Common myeloid progenitor, CD34-positive (primary cell): ENCODE measurements at regions not wholly inside any gene's neighbourhood (a gene's known extent, or its start where the extent isn't known, plus 50 kb on each side); places are given as distances from the start of the nearest gene placed in this dataset.

Source experiments
- CTCF ChIA-PET: fragments of 350-600 bp; sonication (Branson Sonifier 250); formaldehyde crosslinking; loops from one replicate; lab custom pipeline; 2021; ENCODE audit warnings: antibody characterized with exemption; lab: Charles Lee
- POLR2A ChIA-PET: fragments of 350-600 bp; sonication (Branson Sonifier 250); formaldehyde crosslinking; loops from one replicate; lab custom pipeline; 2021; ENCODE audit warnings: antibody characterized with exemption; lab: Charles Lee
- DNase-seq, 3 donors: peaks; one replicate each; pipeline versions ENCODE4 v3.0.0 to v3.0.0-alpha.2; 2013
- H3K27ac ChIP-seq, 2 experiments: 1 replicate in 1 of 2; 2 replicates in 1 of 2; pipeline ENCODE4 v1.7.0; 2013; ENCODE audit warnings: inconsistent platforms in 2 of 2, low read length in 2 of 2, mild to moderate bottlenecking in 2 of 2, low read depth in 1 of 2, moderate library complexity in 1 of 2; ENCODE audit not compliant: severe bottlenecking in 2 of 2, insufficient read depth in 1 of 2, poor library complexity in 1 of 2
- H3K27me3 ChIP-seq, 5 experiments: replicated peaks in 2 of 5; 1 replicate in 3 of 5; 2 replicates in 2 of 5; pipeline versions ENCODE4 v1.6.1 to v1.7.0; 2013; ENCODE audit warnings: low read length in 4 of 5, mild to moderate bottlenecking in 2 of 5, moderate library complexity in 2 of 5, inconsistent platforms in 1 of 5; ENCODE audit not compliant: insufficient read depth in 5 of 5, control insufficient read depth in 4 of 5
- H3K36me3 ChIP-seq, 4 experiments: 1 replicate in 2 of 4; 2 replicates in 2 of 4; pipeline versions ENCODE4 v1.6.1 to v1.7.0; 2013; ENCODE audit warnings: low read length in 3 of 4, control low read depth in 1 of 4, mild to moderate bottlenecking in 1 of 4; ENCODE audit not compliant: control insufficient read depth in 4 of 4, insufficient read depth in 4 of 4
- H3K4me1 ChIP-seq, 4 experiments: 1 replicate in 3 of 4; 2 replicates in 1 of 4; pipeline versions ENCODE4 v1.6.1 to v1.7.1; 2013; ENCODE audit warnings: low read length in 3 of 4, mild to moderate bottlenecking in 3 of 4, control low read depth in 1 of 4, inconsistent platforms in 1 of 4, moderate library complexity in 1 of 4; ENCODE audit not compliant: control insufficient read depth in 4 of 4, insufficient read depth in 4 of 4; ENCODE audit errors: control extremely low read depth in 1 of 4
- H3K4me3 ChIP-seq, 7 experiments: 1 replicate in 4 of 7; 2 replicates in 3 of 7; pipeline versions ENCODE4 v1.5.1 to v1.7.0; 2013; ENCODE audit warnings: mild to moderate bottlenecking in 7 of 7, low read length in 6 of 7, moderate library complexity in 6 of 7, inconsistent platforms in 2 of 7, low read depth in 2 of 7, control low read depth in 1 of 7; ENCODE audit not compliant: insufficient read depth in 4 of 7, control insufficient read depth in 1 of 7; ENCODE audit errors: extremely low read depth in 1 of 7
- H3K9me3 ChIP-seq, 5 experiments: 1 replicate in 4 of 5; 2 replicates in 1 of 5; pipeline versions ENCODE4 v1.6.1 to v1.7.1; 2013; ENCODE audit warnings: low read length in 4 of 5, mild to moderate bottlenecking in 2 of 5, inconsistent platforms in 1 of 5, low read depth in 1 of 5, moderate library complexity in 1 of 5; ENCODE audit not compliant: control insufficient read depth in 4 of 5, insufficient read depth in 2 of 5; ENCODE audit errors: control extremely low read depth in 1 of 5
- WGBS: methylation state at CpG from one replicate; pipeline ENCODE4 v1.1.5; 2013; ENCODE audit not compliant: insufficient coverage; 5-methylcytosine and 5-hydroxymethylcytosine counted together

- Histone ChIP-seq H3K27ac (no peak overlapping the region), H3K36me3 (no peaks in the 10 kb centered on the region), H3K9me3 (no peaks in the 10 kb centered on the region), H3K27me3 (no peaks in the 10 kb centered on the region), H3K4me1 (no peaks in the 10 kb centered on the region), H3K4me3 (no peak overlapping the region)
- DNase-seq: no peak
- POLR2A ChIA-PET: no interaction called here
- CTCF ChIA-PET: no interaction called here
Observed at GRCh38 chr2:190799999-190800398, 80.6 kb upstream of the GLS start.

GRCh38 chr2:190800528-190800927, 80.1 kb upstream of the GLS start:
- Histone ChIP-seq H3K4me3 (no peak overlapping the region), H3K36me3 (no peaks in the 10 kb centered on the region), H3K4me1 (no peaks in the 10 kb centered on the region), H3K9me3 (no peaks in the 10 kb centered on the region), H3K27ac (no peak overlapping the region), H3K27me3 (no peaks in the 10 kb centered on the region)
- ChIA-PET POLR2A (no interaction called here), CTCF (interaction anchor here (1.1 to 2.2 kb wide), 2 partner anchors 16 to 20 kb away, joined by 3 to 12 read pairs; no protein-coding TSS in a partner anchor)
- no CpG with 5 or more reads among the region's 1 CpG for WGBS
- DNase-seq: no peak

GRCh38 chr2:190802129-190802528, 78.5 kb upstream of the GLS start:
- ChIA-PET POLR2A (no interaction called here), CTCF (interaction anchor here (1.2 to 2.2 kb wide), 4 partner anchors 14 to 145 kb away, joined by 3 to 14 read pairs (median 10); no protein-coding TSS in a partner anchor)
- H3K36me3 ChIP-seq: no peaks in the 10 kb centered on the region
- no peak overlapping the region for H3K27ac ChIP-seq
- no peak overlapping the region for H3K4me3 ChIP-seq
- no peaks in the 10 kb centered on the region for H3K4me1 ChIP-seq
- no peaks in the 10 kb centered on the region for H3K9me3 ChIP-seq
- 100% methylated on average over 1 of the region's 3 CpGs for WGBS
- H3K27me3 ChIP-seq: no peaks in the 10 kb centered on the region
- DNase-seq: no peak

- no peak overlapping the region for H3K4me3 ChIP-seq
- H3K27ac ChIP-seq: no peak overlapping the region
- POLR2A ChIA-PET: no interaction called here
- CTCF ChIA-PET: interaction anchor here (1.2 to 2.2 kb wide), 4 partner anchors 15 to 145 kb away, joined by 3 to 14 read pairs (median 10); no protein-coding TSS in a partner anchor
- H3K4me1 ChIP-seq: no peaks in the 10 kb centered on the region
- DNase-seq: peak in 1 of 3 donors; percentile 21
- no peaks in the 10 kb centered on the region for H3K36me3 ChIP-seq
- H3K27me3 ChIP-seq: no peaks in the 10 kb centered on the region
- WGBS: no CpG with 5 or more reads among the region's 1 CpG
- H3K9me3 ChIP-seq: no peaks in the 10 kb centered on the region
Observed at GRCh38 chr2:190802626-190803209, 77.9 kb upstream of the GLS start.

- ChIA-PET CTCF (interaction anchor here (1.0 to 4.1 kb wide), 6 partner anchors 9 to 444 kb away, joined by 3 to 23 read pairs (median 4); no protein-coding TSS in a partner anchor), POLR2A (no interaction called here)
- no peaks in the 10 kb centered on the region for H3K27me3 ChIP-seq
- no peak overlapping the region for H3K27ac ChIP-seq
- H3K4me1 ChIP-seq: no peaks in the 10 kb centered on the region
- no peaks in the 10 kb centered on the region for H3K9me3 ChIP-seq
- no peak overlapping the region for H3K4me3 ChIP-seq
- 80% methylated on average over 2 of the region's 5 CpGs for WGBS
- peak; percentile 22 to 66 (median 58) for DNase-seq
- H3K36me3 ChIP-seq: no peaks in the 10 kb centered on the region
Observed at GRCh38 chr2:190804182-190804795, 76.3 kb upstream of the GLS start.

- no CpG with 5 or more reads among the region's 1 CpG for WGBS
- no peak overlapping the region for H3K4me3 ChIP-seq
- H3K4me1 ChIP-seq: no peaks in the 10 kb centered on the region
- no peaks in the 10 kb centered on the region for H3K36me3 ChIP-seq
- H3K9me3 ChIP-seq: no peaks in the 10 kb centered on the region
- POLR2A ChIA-PET: no interaction called here
- no peaks in the 10 kb centered on the region for H3K27me3 ChIP-seq
- H3K27ac ChIP-seq: no peak overlapping the region
- CTCF ChIA-PET: interaction anchor here (0.8 to 4.1 kb wide), 8 partner anchors 8 to 445 kb away, joined by 3 to 23 read pairs (median 4); no protein-coding TSS in a partner anchor
- DNase-seq: no peak
Observed at GRCh38 chr2:190805126-190805525, 75.5 kb upstream of the GLS start.

GRCh38 chr2:190805843-190806242, 74.8 kb upstream of the GLS start:
- POLR2A ChIA-PET: no interaction called here
- WGBS: 94% methylated on average over 3 of the region's 3 CpGs
- Histone ChIP-seq H3K27me3 (no peaks in the 10 kb centered on the region), H3K4me3 (no peak overlapping the region), H3K36me3 (no peaks in the 10 kb centered on the region), H3K4me1 (no peaks in the 10 kb centered on the region), H3K9me3 (no peaks in the 10 kb centered on the region), H3K27ac (no peak overlapping the region)
- no peak for DNase-seq
- CTCF ChIA-PET: interaction anchor here (0.8 to 4.1 kb wide), 7 partner anchors 9 to 116 kb away, joined by 3 to 23 read pairs (median 3); no protein-coding TSS in a partner anchor
